IPS-18c (cell line): ENCODE measurements at regions not wholly inside any gene's neighbourhood (a gene's known extent, or its start where the extent isn't known, plus 50 kb on each side); places are given as distances from the start of the nearest gene placed in this dataset.

Experiments
- H3K4me3 ChIP-seq: 2 replicates; pipeline ENCODE4 v1.7.0; 2013; ENCODE audit warnings: low read depth, mild to moderate bottlenecking, low read length, moderate library complexity; ENCODE audit not compliant: insufficient read depth
- H3K9me3 ChIP-seq: one replicate; pipeline ENCODE4 v1.6.1; 2013; ENCODE audit warnings: mild to moderate bottlenecking, low read length, moderate library complexity; ENCODE audit not compliant: control insufficient read depth, insufficient read depth

GRCh38 chr19:28239270-28239669 lies 973.7 kb downstream of the UQCRFS1 start:
- Histone ChIP-seq H3K9me3 (no peaks in the 10 kb centered on the region), H3K4me3 (no peak overlapping the region)

GRCh38 chr19:28238270-28238820 lies 974.6 kb downstream of the UQCRFS1 start:
- H3K9me3 ChIP-seq, result no peaks in the 10 kb centered on the region
- no peak overlapping the region for H3K4me3 ChIP-seq

- H3K4me3 ChIP-seq, result no peak overlapping the region
- no peaks in the 10 kb centered on the region for H3K9me3 ChIP-seq
These were observed 977.3 kb downstream of the UQCRFS1 start for GRCh38 chr19:28235606-28236125.

GRCh38 chr19:28234637-28235036 lies 978.3 kb downstream of the UQCRFS1 start:
- H3K9me3 ChIP-seq, result no peaks in the 10 kb centered on the region
- H3K4me3 ChIP-seq, result no peak overlapping the region

- Histone ChIP-seq H3K9me3 (peaks cover 4% of the 10 kb centered on the region), H3K4me3 (no peak overlapping the region)
These were observed 984.1 kb downstream of the UQCRFS1 start for GRCh38 chr19:28228854-28229253.

GRCh38 chr19:28224441-28224840 lies 988.5 kb downstream of the UQCRFS1 start:
- Histone ChIP-seq H3K4me3 (no peak overlapping the region), H3K9me3 (peaks cover 4% of the 10 kb centered on the region)

GRCh38 chr19:28221736-28222135 lies 991.2 kb downstream of the UQCRFS1 start:
- Histone ChIP-seq H3K4me3 (no peak overlapping the region), H3K9me3 (peaks cover 1% of the 10 kb centered on the region)

- H3K9me3 ChIP-seq, result no peaks in the 10 kb centered on the region
These were observed 994.2 kb downstream of the UQCRFS1 start for GRCh38 chr19:28218728-28219127.

GRCh38 chr19:28217022-28217421 lies 995.9 kb downstream of the UQCRFS1 start:
- Histone ChIP-seq H3K4me3 (no peak overlapping the region), H3K9me3 (no peaks in the 10 kb centered on the region)

More at GRCh38 chr19:28218728-28219127, 994.2 kb downstream of the UQCRFS1 start:
- H3K4me3 ChIP-seq, result no peak overlapping the region

- Histone ChIP-seq H3K4me3 (no peak overlapping the region), H3K9me3 (no peaks in the 10 kb centered on the region)
These were observed 999.4 kb downstream of the UQCRFS1 start for GRCh38 chr19:28213470-28214082.

- no peak overlapping the region for H3K4me3 ChIP-seq
- no peaks in the 10 kb centered on the region for H3K9me3 ChIP-seq
These were observed 1002.1 kb downstream of the UQCRFS1 start for GRCh38 chr19:28210886-28211285.

GRCh38 chr19:28208745-28209144 lies 1004.2 kb downstream of the UQCRFS1 start:
- Histone ChIP-seq H3K9me3 (no peaks in the 10 kb centered on the region), H3K4me3 (no peak overlapping the region)

GRCh38 chr19:28207244-28207643 lies 1005.7 kb downstream of the UQCRFS1 start:
- no peaks in the 10 kb centered on the region for H3K9me3 ChIP-seq
- H3K4me3 ChIP-seq, result no peak overlapping the region

- H3K9me3 ChIP-seq, result no peaks in the 10 kb centered on the region
These were observed 1011.4 kb downstream of the UQCRFS1 start for GRCh38 chr19:28201462-28201943.

GRCh38 chr19:28199323-28199722 lies 1013.6 kb downstream of the UQCRFS1 start:
- Histone ChIP-seq H3K4me3 (no peak overlapping the region), H3K9me3 (no peaks in the 10 kb centered on the region)

More at GRCh38 chr19:28201462-28201943, 1011.4 kb downstream of the UQCRFS1 start:
- no peak overlapping the region for H3K4me3 ChIP-seq

- Histone ChIP-seq H3K9me3 (no peaks in the 10 kb centered on the region), H3K4me3 (no peak overlapping the region)
These were observed 1016.0 kb downstream of the UQCRFS1 start for GRCh38 chr19:28196961-28197360.

- no peak overlapping the region for H3K4me3 ChIP-seq
- H3K9me3 ChIP-seq, result no peaks in the 10 kb centered on the region
These were observed 1016.9 kb downstream of the UQCRFS1 start for GRCh38 chr19:28196101-28196500.

GRCh38 chr19:28185646-28186045 lies 1027.3 kb downstream of the UQCRFS1 start:
- H3K9me3 ChIP-seq, result no peaks in the 10 kb centered on the region
- H3K4me3 ChIP-seq, result no peak overlapping the region
